GM10266 (cell line): ENCODE measurements at regions not wholly inside any gene's neighbourhood (a gene's known extent, or its start where the extent isn't known, plus 50 kb on each side); places are given as distances from the start of the nearest gene placed in this dataset.

Experiments
- DNase-seq: peaks from one replicate; pipeline ENCODE4 v3.0.0; 2012; ENCODE audit errors: extremely low spot score
- TF ChIP-seq, protein P1 (sequence below): IDR thresholded peaks from 2 replicates; pipeline ENCODE4 v1.5.1; 2012; ENCODE audit warnings: mild to moderate bottlenecking, low read depth; ENCODE audit not compliant: control insufficient read depth, insufficient read depth; ENCODE audit errors: missing control alignments

DNA sequence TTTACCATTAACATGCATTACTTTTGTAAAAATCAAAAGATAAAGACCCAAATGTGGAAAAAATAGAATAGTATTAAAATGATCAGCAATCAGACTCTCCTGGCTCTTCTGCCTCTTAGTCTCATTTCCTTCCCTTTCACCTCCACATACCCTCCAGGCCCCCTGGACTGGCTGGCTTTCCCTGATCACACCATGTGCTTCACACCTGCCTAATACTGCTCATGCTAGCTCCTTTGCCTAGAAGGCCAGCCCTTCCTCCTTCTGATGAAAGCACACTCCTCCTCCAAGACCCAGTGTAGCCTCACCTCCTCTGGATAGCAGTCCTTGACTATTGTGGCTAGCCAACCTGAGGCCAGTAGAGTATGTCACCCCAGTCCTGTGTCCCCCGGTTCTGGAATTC, 182.0 kb upstream of the HEY2 start:
- TF ChIP-seq, protein P1, sequence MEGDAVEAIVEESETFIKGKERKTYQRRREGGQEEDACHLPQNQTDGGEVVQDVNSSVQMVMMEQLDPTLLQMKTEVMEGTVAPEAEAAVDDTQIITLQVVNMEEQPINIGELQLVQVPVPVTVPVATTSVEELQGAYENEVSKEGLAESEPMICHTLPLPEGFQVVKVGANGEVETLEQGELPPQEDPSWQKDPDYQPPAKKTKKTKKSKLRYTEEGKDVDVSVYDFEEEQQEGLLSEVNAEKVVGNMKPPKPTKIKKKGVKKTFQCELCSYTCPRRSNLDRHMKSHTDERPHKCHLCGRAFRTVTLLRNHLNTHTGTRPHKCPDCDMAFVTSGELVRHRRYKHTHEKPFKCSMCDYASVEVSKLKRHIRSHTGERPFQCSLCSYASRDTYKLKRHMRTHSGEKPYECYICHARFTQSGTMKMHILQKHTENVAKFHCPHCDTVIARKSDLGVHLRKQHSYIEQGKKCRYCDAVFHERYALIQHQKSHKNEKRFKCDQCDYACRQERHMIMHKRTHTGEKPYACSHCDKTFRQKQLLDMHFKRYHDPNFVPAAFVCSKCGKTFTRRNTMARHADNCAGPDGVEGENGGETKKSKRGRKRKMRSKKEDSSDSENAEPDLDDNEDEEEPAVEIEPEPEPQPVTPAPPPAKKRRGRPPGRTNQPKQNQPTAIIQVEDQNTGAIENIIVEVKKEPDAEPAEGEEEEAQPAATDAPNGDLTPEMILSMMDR: no peak
- no peak for DNase-seq

DNA sequence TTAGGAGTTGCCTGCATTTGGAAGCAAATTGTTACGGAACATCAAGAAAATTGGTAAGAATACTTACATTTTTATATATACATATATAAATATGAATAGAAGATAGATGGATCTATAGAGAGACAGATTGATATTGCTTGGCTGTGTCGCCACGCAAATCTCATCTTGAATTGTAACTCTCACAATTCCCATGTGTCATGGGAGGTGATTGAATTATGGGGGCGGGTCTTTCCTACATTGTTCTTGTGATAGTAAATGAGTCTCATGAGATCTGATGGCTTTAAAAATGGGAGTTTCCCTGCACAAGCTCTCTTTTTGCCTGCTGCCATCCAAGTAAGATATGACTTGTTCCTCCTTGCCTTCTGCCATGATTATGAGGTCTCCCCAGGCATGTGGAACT, 180.8 kb upstream of the HEY2 start:
- no peak for DNase-seq
- TF ChIP-seq, protein P1: no peak

DNA sequence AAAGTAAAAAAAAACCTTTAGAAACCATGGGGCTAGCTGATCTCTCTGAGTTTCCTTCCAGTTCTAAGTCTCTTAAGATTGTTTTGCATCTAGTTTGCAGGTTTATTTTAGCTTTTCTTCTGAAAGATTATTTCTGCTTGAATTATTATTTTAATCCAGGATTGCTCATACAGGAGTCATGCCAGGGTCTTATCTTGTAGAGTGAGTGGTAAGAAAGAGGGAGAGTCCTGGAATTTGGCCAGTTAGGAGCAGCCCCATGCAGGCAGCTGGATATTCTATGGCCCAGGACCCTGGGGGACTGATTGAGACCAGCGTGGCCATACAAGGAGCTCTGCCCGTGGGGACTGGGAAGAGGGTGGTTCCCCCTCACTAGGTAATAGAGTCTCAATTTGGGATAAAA, 178.9 kb upstream of the HEY2 start:
- DNase-seq: no peak

DNA sequence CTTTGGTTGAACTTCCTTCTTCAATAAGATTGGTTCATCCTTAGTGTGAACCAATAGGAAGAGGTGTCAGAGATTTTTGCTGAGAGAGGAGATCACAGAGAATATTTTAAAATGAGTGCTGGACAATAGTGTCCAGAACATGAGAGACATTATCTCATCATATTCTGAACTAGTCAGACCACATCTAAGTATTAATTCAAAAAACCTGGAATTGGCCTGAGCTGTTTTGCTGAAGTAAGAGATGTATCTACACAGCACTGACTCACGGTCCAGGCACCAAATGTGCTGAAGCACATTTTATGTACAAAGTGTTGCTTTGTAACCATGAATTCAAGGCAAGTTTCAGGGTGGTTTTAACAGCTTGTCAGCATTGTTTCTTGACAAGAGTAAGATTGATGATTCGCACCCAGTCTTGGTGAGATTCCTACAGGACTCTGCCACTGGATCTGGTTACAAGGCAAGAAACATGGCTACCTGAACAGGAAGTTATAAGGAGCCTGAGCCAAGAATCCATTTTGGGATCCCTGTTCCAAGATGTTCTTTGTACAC, 178.2 kb upstream of the HEY2 start:
- DNase-seq: no peak
- TF ChIP-seq, protein P1: no peak

More for the DNA sequence above, 178.9 kb upstream of the HEY2 start:
- TF ChIP-seq, protein P1: no peak

DNA sequence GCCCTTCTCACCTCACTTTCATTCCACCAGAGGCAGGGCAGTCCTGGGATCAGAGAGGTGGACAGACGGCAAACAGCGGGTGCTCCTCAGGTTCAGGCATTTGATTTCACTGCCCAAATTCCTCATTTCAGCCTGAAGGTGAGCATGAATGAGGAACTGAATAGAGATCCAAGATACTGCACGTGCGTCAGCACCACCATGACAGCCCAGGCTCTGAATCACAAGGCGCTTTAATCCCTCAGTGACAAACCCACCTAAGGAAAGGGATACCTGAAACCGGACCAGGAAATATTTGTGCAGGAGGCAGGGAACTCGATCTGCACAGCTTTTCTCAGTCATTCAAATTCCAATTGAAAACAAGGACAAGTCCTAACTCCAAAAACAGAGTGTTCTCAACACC, 174.8 kb upstream of the HEY2 start:
- TF ChIP-seq, protein P1: no peak

DNA sequence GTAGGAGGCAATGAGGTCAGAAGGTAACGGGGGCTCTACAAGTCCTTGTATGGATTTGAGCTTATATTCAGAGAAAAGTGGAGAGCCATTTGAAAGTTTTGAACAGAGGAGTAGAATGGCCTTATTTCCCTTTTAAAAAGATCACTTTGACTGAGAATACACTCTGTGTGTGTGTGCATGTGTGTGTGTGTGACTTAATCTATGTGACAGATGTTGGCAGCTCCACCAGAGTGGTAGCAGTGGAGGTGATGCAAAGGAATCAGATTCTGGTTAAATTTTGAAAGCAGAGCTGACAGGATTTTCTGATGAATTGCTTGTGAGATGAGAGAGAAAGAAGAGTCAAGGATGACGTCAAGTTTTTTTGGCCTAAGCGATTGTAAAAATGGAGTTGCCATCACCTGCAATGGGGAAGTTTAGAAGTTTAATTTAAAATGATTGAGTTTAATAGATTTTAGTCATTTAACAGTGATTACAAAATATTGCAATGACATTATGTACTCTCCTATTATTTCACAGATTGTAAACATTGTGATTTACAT, 172.2 kb upstream of the HEY2 start:
- TF ChIP-seq, protein P1: no peak
- no peak for DNase-seq

More for the DNA sequence above, 174.8 kb upstream of the HEY2 start:
- no peak for DNase-seq

DNA sequence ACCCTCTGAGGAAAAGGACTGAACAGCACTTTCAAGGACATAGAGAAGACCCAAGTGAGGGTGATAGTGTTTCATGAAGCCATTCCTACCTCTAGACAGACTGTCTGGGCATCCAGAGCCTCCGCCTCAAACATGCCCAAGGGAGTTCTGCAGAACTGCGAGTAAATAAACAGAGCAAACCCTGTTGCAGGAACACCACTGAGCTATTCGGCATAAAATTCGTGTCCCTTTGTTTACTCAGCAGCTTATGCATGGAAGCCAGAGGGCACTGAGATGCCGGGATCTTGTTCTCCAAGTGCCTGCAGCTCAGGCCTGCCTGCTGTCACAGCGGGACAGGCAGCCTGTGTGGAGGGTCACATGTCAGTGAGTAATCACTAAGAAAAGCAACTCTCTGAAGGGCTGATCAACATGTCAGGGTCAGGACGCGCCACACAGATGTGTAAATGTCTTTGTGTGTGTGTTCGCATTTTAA, 164.9 kb upstream of the HEY2 start:
- TF ChIP-seq, protein P1: no peak
- DNase-seq: no peak
